ENCODE measurements at regions not wholly inside any gene's neighbourhood (a gene's known extent, or its start where the extent isn't known, plus 50 kb on each side); places are given as distances from the start of the nearest gene placed in this dataset.

- TF ChIP-seq GLI2 (tag by site-specific recombination; IDR thresholded peaks at IDR 0.05; ENCODE audit: borderline replicate concordance, low read depth) = no peak
- TF ChIP-seq ZBTB6 (tag by site-specific recombination; IDR thresholded peaks at IDR 0.05) = no peak
- TF ChIP-seq ZNF248 (tag by site-specific recombination; IDR thresholded peaks at IDR 0.05) = no peak
- TF ChIP-seq HOXA7 (CRISPR knock-in tag; IDR thresholded peaks at IDR 0.05; ENCODE audit: borderline replicate concordance) = no peak
- no peak for TF ChIP-seq ZNF558 (tag by site-specific recombination; IDR thresholded peaks at IDR 0.05)
- no peak for TF ChIP-seq ZNF426 (tag by site-specific recombination; IDR thresholded peaks at IDR 0.05)
- no peak for TF ChIP-seq ZSCAN23 (tag by site-specific recombination; IDR thresholded peaks at IDR 0.05)
- no peaks in the 10 kb centered on the region for H3K36me3 ChIP-seq (ENCODE audit: control insufficient read depth in 2 of 2, insufficient read depth in 1 of 2, low read length in 2 of 2)
- 0 out of 2 replicates have a peak, but pooled peaks cover 4% of the 10 kb centered on the region for H3K4me1 ChIP-seq (ENCODE audit: control insufficient read depth, insufficient read depth, low read length)
- H3K9me3 ChIP-seq (ENCODE audit: control insufficient read depth, insufficient read depth, low read depth, low read length) = no peaks in the 10 kb centered on the region
- ChIA-PET POLR2A (no interaction called here), CTCF (interaction anchor here (0.5 kb wide), 1 partner anchor 22 kb away, joined by 5 read pairs; no protein-coding TSS in a partner anchor)
- no peak overlapping the region for H3K27ac ChIP-seq (ENCODE audit: extremely low read depth, low read depth, low read length)
- H3K4me3 ChIP-seq (ENCODE audit: low read depth, low read length) = no peak overlapping the region
Observed at GRCh38 chr2:182553483-182553882, 126.6 kb upstream of the PDE1A start.

- Histone ChIP-seq H3K4me3 (ENCODE audit: low read depth, low read length) (no peak overlapping the region), H3K9me3 (ENCODE audit: control insufficient read depth, insufficient read depth, low read depth, low read length) (no peaks in the 10 kb centered on the region), H3K4me1 (ENCODE audit: control insufficient read depth, insufficient read depth, low read length) (0 out of 2 replicates have a peak, but pooled peaks cover 4% of the 10 kb centered on the region), H3K27ac (ENCODE audit: extremely low read depth, low read depth, low read length) (no peak overlapping the region), H3K36me3 (ENCODE audit: control insufficient read depth in 2 of 2, insufficient read depth in 1 of 2, low read length in 2 of 2) (no peaks in the 10 kb centered on the region)
- CTCF ChIA-PET = no interaction called here
- POLR2A ChIA-PET = no interaction called here
- no peak for TF ChIP-seq ZNF354C (tag by site-specific recombination; IDR thresholded peaks at IDR 0.05; ENCODE audit: borderline replicate concordance, low read depth)
- TF ChIP-seq ZBTB17 (tag by site-specific recombination; IDR thresholded peaks at IDR 0.05) = no peak
- TF ChIP-seq PATZ1 (tag by site-specific recombination; IDR thresholded peaks at IDR 0.05) = no peak
- TF ChIP-seq HIC1 (tag by site-specific recombination; IDR thresholded peaks at IDR 0.05) = no peak
- TF ChIP-seq ZNF112 (tag by site-specific recombination; IDR thresholded peaks at IDR 0.05) = no peak
- TF ChIP-seq ZIC2 (tag by site-specific recombination; IDR thresholded peaks at IDR 0.05) = no peak
- TF ChIP-seq, protein P1, sequence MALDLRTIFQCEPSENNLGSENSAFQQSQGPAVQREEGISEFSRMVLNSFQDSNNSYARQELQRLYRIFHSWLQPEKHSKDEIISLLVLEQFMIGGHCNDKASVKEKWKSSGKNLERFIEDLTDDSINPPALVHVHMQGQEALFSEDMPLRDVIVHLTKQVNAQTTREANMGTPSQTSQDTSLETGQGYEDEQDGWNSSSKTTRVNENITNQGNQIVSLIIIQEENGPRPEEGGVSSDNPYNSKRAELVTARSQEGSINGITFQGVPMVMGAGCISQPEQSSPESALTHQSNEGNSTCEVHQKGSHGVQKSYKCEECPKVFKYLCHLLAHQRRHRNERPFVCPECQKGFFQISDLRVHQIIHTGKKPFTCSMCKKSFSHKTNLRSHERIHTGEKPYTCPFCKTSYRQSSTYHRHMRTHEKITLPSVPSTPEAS (tag by site-specific recombination; IDR thresholded peaks at IDR 0.05) = no peak
- no peak for TF ChIP-seq ZNF398 (tag by site-specific recombination; IDR thresholded peaks at IDR 0.05)
- TF ChIP-seq, protein P2, sequence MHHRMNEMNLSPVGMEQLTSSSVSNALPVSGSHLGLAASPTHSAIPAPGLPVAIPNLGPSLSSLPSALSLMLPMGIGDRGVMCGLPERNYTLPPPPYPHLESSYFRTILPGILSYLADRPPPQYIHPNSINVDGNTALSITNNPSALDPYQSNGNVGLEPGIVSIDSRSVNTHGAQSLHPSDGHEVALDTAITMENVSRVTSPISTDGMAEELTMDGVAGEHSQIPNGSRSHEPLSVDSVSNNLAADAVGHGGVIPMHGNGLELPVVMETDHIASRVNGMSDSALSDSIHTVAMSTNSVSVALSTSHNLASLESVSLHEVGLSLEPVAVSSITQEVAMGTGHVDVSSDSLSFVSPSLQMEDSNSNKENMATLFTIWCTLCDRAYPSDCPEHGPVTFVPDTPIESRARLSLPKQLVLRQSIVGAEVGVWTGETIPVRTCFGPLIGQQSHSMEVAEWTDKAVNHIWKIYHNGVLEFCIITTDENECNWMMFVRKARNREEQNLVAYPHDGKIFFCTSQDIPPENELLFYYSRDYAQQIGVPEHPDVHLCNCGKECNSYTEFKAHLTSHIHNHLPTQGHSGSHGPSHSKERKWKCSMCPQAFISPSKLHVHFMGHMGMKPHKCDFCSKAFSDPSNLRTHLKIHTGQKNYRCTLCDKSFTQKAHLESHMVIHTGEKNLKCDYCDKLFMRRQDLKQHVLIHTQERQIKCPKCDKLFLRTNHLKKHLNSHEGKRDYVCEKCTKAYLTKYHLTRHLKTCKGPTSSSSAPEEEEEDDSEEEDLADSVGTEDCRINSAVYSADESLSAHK (tag by site-specific recombination; IDR thresholded peaks at IDR 0.05) = no peak
- no peak for TF ChIP-seq ZNF266 (tag by site-specific recombination; IDR thresholded peaks at IDR 0.05; ENCODE audit: low read depth)
- TF ChIP-seq ZNF221 (tag by site-specific recombination; IDR thresholded peaks at IDR 0.05; ENCODE audit: borderline replicate concordance) = no peak
- TF ChIP-seq SCRT1 (tag by site-specific recombination; IDR thresholded peaks at IDR 0.05; ENCODE audit: borderline replicate concordance) = no peak
- TF ChIP-seq ZNF626 (tag by site-specific recombination; IDR thresholded peaks at IDR 0.05) = no peak
- TF ChIP-seq, protein P3, sequence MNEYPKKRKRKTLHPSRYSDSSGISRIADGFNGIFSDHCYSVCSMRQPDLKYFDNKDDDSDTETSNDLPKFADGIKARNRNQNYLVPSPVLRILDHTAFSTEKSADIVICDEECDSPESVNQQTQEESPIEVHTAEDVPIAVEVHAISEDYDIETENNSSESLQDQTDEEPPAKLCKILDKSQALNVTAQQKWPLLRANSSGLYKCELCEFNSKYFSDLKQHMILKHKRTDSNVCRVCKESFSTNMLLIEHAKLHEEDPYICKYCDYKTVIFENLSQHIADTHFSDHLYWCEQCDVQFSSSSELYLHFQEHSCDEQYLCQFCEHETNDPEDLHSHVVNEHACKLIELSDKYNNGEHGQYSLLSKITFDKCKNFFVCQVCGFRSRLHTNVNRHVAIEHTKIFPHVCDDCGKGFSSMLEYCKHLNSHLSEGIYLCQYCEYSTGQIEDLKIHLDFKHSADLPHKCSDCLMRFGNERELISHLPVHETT (tag by site-specific recombination; IDR thresholded peaks at IDR 0.05) = no peak
- TF ChIP-seq ZNF175 (tag by site-specific recombination; IDR thresholded peaks at IDR 0.05) = no peak
- TF ChIP-seq EGR2 (tag by site-specific recombination; IDR thresholded peaks at IDR 0.05; ENCODE audit: low read depth) = no peak
Observed at GRCh38 chr2:182554950-182555349, 128.1 kb upstream of the PDE1A start.

Measured in HEK293 (cell line).